Neural progenitor cell (in vitro differentiated cells): ENCODE measurements at regions not wholly inside any gene's neighbourhood (a gene's known extent, or its start where the extent isn't known, plus 50 kb on each side); places are given as distances from the start of the nearest gene placed in this dataset.
A peak's percentile ranks its signal among the peaks of the same experiment; 100 is the strongest.

Experiments
- DNase-seq: peaks from one replicate; pipeline ENCODE4 v3.0.0-alpha.2; 2016; ENCODE audit warnings: low spot score
- H2AFZ ChIP-seq: fragments of 200-600 bp; sonication (generic); replicated peaks from 2 replicates; pipeline ENCODE4 v1.6.1; 2016; ENCODE audit warnings: antibody characterized with exemption
- H3F3A ChIP-seq: fragments of 200-600 bp; sonication (generic); 2 replicates; pipeline ENCODE4 v1.6.1; 2016; ENCODE audit warnings: antibody characterized with exemption, low read depth
- H3K27ac ChIP-seq: fragments of 200-600 bp; sonication (generic); 2 replicates; pipeline ENCODE4 v1.5.1; 2016; ENCODE audit warnings: mild to moderate bottlenecking
- H3K27me3 ChIP-seq: fragments of 200-600 bp; sonication (generic); 2 replicates; pipeline ENCODE4 v1.6.1; 2016; ENCODE audit warnings: mild to moderate bottlenecking, moderate library complexity
- H3K36me3 ChIP-seq: fragments of 200-600 bp; sonication (generic); 2 replicates; pipeline ENCODE4 v1.5.1; 2016
- H3K4me1 ChIP-seq: fragments of 200-600 bp; sonication (generic); 2 replicates; pipeline ENCODE4 v1.6.1; 2016; ENCODE audit warnings: mixed run types
- H3K4me2 ChIP-seq: fragments of 200-600 bp; sonication (generic); 2 replicates; pipeline ENCODE4 v1.6.1; 2016
- H3K4me3 ChIP-seq: fragments of 200-600 bp; sonication (generic); 2 replicates; pipeline ENCODE4 v1.5.1; 2016
- H3K79me2 ChIP-seq: fragments of 200-600 bp; sonication (generic); 2 replicates; pipeline ENCODE4 v1.6.1; 2016; ENCODE audit warnings: low read depth
- H3K9ac ChIP-seq: fragments of 200-600 bp; sonication (generic); 2 replicates; pipeline ENCODE4 v1.6.1; 2016
- H3K9me3 ChIP-seq: fragments of 200-600 bp; sonication (generic); 2 replicates; pipeline ENCODE4 v1.5.1; 2016; ENCODE audit warnings: low read depth
- H4K20me1 ChIP-seq: fragments of 200-600 bp; sonication (generic); 2 replicates; pipeline ENCODE4 v1.6.1; 2016; ENCODE audit warnings: low read depth
- H3K27ac Mint-ChIP-seq: 3 replicates; pipeline ENCODE4 v1.8.0; 2021; ENCODE audit warnings: mixed read lengths
- H3K27me3 Mint-ChIP-seq: 2 replicates; pipeline ENCODE4 v1.8.0; 2022; ENCODE audit warnings: low read depth, mild to moderate bottlenecking, inconsistent platforms, moderate library complexity, mixed read lengths; ENCODE audit not compliant: insufficient read depth
- H3K36me3 Mint-ChIP-seq: 3 replicates; pipeline ENCODE4 v1.8.0; 2021; ENCODE audit warnings: mixed read lengths
- H3K4me1 Mint-ChIP-seq: 3 replicates; pipeline ENCODE4 v1.8.0; 2021; ENCODE audit warnings: mixed read lengths
- H3K4me3 Mint-ChIP-seq: 3 replicates; pipeline ENCODE4 v1.8.0; 2021; ENCODE audit warnings: mild to moderate bottlenecking, moderate library complexity, mixed read lengths
- H3K9me3 Mint-ChIP-seq: 3 replicates; pipeline ENCODE4 v1.8.0; 2020; ENCODE audit warnings: mixed read lengths
- CTCF ChIP-seq: fragments of 200-600 bp; sonication (generic); IDR thresholded peaks from 2 replicates; pipeline ENCODE4 v1.5.1; 2017; ENCODE audit warnings: antibody characterized with exemption, mild to moderate bottlenecking
- EZH2 ChIP-seq: fragments of 200-600 bp; sonication (generic); IDR thresholded peaks from 2 replicates; pipeline ENCODE4 v1.6.1; 2017; ENCODE audit warnings: antibody characterized with exemption, mild to moderate bottlenecking, moderate library complexity
- EZH2phosphoT487 ChIP-seq: fragments of 200-600 bp; sonication (generic); IDR thresholded peaks from 2 replicates; pipeline ENCODE4 v1.6.1; 2017; ENCODE audit warnings: antibody characterized with exemption

- Histone ChIP-seq H3K4me3 (no peak overlapping the region), H4K20me1 (no peaks in the 10 kb centered on the region), H3K4me1 (peaks cover 80% of the 10 kb centered on the region), H3F3A (peaks cover 70% of the 10 kb centered on the region), H3K36me3 (no peaks in the 10 kb centered on the region), H2AFZ (no peak overlapping the region), H3K79me2 (no peaks in the 10 kb centered on the region), H3K9me3 (no peaks in the 10 kb centered on the region), H3K27ac (no peak overlapping the region), H3K4me2 (no peak overlapping the region), H3K27me3 (peaks cover 23% of the 10 kb centered on the region), H3K9ac (no peak overlapping the region)
- H3K9me3 Mint-ChIP-seq: no peaks in the 10 kb centered on the region
- H3K4me1 Mint-ChIP-seq: peaks cover 83% of the 10 kb centered on the region
- H3K27ac Mint-ChIP-seq: peak overlapping the region; percentile 84
- TF ChIP-seq EZH2: no peak
- TF ChIP-seq EZH2phosphoT487: no peak
- H3K4me3 Mint-ChIP-seq: peak overlapping the region; percentile 61
- H3K27me3 Mint-ChIP-seq: peaks cover 36% of the 10 kb centered on the region
- no peak for DNase-seq
- H3K36me3 Mint-ChIP-seq: no peaks in the 10 kb centered on the region
Measured at GRCh38 chr11:119795231-119795630, 66.2 kb upstream of the NECTIN1 start.

DNA sequence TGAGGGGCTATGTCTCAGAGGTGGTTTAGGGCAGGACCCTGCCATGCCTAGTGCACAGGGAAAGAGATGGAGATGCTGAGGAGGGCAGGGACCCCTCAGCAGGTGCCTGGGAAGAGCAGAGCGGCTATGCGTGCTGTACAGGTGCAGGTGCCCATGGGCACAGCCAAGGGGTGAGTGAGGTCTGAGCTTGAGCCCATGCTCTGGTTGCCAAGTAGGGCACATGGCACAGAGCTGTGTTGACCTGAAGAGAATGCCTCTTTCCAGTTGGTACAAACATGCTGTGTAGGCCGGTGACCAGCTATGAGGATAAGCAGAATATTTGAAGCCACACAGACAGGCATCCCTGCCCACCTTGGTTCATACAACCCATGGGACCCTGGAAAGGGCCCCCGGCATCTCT lies 65.8 kb upstream of the NECTIN1 start:
- Mint-ChIP-seq H3K27ac (no peak overlapping the region), H3K27me3 (peaks cover 32% of the 10 kb centered on the region), H3K4me1 (peaks cover 86% of the 10 kb centered on the region), H3K36me3 (no peaks in the 10 kb centered on the region), H3K4me3 (peak overlapping the region; percentile 65), H3K9me3 (no peaks in the 10 kb centered on the region)
- H2AFZ ChIP-seq: no peak overlapping the region
- no peak overlapping the region for H3K27ac ChIP-seq
- no peaks in the 10 kb centered on the region for H3K79me2 ChIP-seq
- H3K9ac ChIP-seq: no peak overlapping the region
- TF ChIP-seq CTCF (no peak), EZH2 (no peak), EZH2phosphoT487 (no peak)
- H3K9me3 ChIP-seq: no peaks in the 10 kb centered on the region
- peaks cover 83% of the 10 kb centered on the region for H3K4me1 ChIP-seq
- peaks cover 70% of the 10 kb centered on the region for H3F3A ChIP-seq
- DNase-seq: no peak
- no peak overlapping the region for H3K4me2 ChIP-seq
- H4K20me1 ChIP-seq: no peaks in the 10 kb centered on the region
- H3K36me3 ChIP-seq: no peaks in the 10 kb centered on the region
- no peak overlapping the region for H3K4me3 ChIP-seq
- H3K27me3 ChIP-seq: peaks cover 23% of the 10 kb centered on the region

GRCh38 chr11:119794141-119794665 lies 65.2 kb upstream of the NECTIN1 start:
- H3K36me3 Mint-ChIP-seq: no peaks in the 10 kb centered on the region
- H3K36me3 ChIP-seq: no peaks in the 10 kb centered on the region
- no peak overlapping the region for H3K27ac ChIP-seq
- H3K9ac ChIP-seq: no peak overlapping the region
- H3K79me2 ChIP-seq: no peaks in the 10 kb centered on the region
- no peak overlapping the region for H3K4me3 Mint-ChIP-seq
- no peak for TF ChIP-seq EZH2phosphoT487
- no peak for TF ChIP-seq EZH2
- no peak for TF ChIP-seq CTCF
- DNase-seq: no peak
- peaks cover 85% of the 10 kb centered on the region for H3K4me1 Mint-ChIP-seq
- H3K27me3 Mint-ChIP-seq: peaks cover 34% of the 10 kb centered on the region
- no peak overlapping the region for H2AFZ ChIP-seq
- H3K4me1 ChIP-seq: peaks cover 83% of the 10 kb centered on the region
- H3K27me3 ChIP-seq: peaks cover 23% of the 10 kb centered on the region
- H3K4me3 ChIP-seq: no peak overlapping the region
- H3K4me2 ChIP-seq: no peak overlapping the region
- H3F3A ChIP-seq: peaks cover 70% of the 10 kb centered on the region
- no peaks in the 10 kb centered on the region for H3K9me3 ChIP-seq
- H4K20me1 ChIP-seq: no peaks in the 10 kb centered on the region
- H3K9me3 Mint-ChIP-seq: no peaks in the 10 kb centered on the region
- H3K27ac Mint-ChIP-seq: peak overlapping the region; percentile 60

DNA sequence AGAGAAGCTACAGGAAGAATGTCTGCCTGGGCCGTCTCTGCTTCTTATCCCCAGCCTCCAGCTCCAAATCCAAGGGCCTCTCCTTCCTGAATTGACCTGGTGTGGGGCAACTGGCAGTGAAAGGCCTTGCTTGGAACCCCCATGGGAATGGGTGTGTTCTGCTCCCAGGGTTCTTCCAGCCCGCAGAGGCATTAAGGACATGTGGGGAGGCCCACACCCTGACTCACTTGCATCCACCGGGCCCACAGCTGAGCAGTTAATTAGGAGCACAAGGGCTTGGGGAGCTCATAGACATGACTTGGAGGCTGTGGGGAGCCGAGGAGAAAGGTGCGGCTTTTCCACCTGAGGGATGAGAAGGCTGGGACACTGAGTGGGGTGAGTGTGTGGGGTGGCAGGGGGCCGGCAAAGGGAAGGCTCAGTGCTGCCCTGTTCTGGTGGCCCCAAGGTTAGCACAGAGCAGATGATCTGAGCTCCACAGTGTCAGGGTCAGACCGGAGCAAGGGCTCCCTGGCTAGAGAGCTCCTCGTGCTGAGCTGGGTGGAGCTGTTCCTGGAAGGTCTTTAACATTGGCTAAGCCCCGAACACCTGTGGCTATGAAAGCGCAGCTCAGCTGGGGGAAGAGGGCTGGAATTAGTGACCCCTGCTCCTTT lies 64.5 kb upstream of the NECTIN1 start:
- Mint-ChIP-seq H3K27me3 (peaks cover 29% of the 10 kb centered on the region), H3K27ac (peak overlapping the region; percentile 29), H3K4me1 (peaks cover 79% of the 10 kb centered on the region), H3K4me3 (no peak overlapping the region), H3K36me3 (no peaks in the 10 kb centered on the region), H3K9me3 (no peaks in the 10 kb centered on the region)
- no peak for DNase-seq
- no peak for TF ChIP-seq EZH2phosphoT487
- TF ChIP-seq EZH2: no peak
- TF ChIP-seq CTCF: no peak
- H3K79me2 ChIP-seq: no peaks in the 10 kb centered on the region
- H3K4me3 ChIP-seq: no peak overlapping the region
- no peak overlapping the region for H2AFZ ChIP-seq
- peaks cover 79% of the 10 kb centered on the region for H3K4me1 ChIP-seq
- H3K4me2 ChIP-seq: no peak overlapping the region
- H3F3A ChIP-seq: peaks cover 65% of the 10 kb centered on the region
- no peak overlapping the region for H3K27ac ChIP-seq
- no peaks in the 10 kb centered on the region for H4K20me1 ChIP-seq
- peaks cover 23% of the 10 kb centered on the region for H3K27me3 ChIP-seq
- H3K9ac ChIP-seq: no peak overlapping the region
- H3K36me3 ChIP-seq: no peaks in the 10 kb centered on the region
- no peaks in the 10 kb centered on the region for H3K9me3 ChIP-seq
